Ectodermal cell (in vitro differentiated cells): ENCODE measurements at regions not wholly inside any gene's neighbourhood (a gene's known extent, or its start where the extent isn't known, plus 50 kb on each side); places are given as distances from the start of the nearest gene placed in this dataset.

ENCODE experiments used
- H3K27ac ChIP-seq: 2 replicates; pipeline ENCODE4 v1.7.0; 2013; ENCODE audit warnings: mild to moderate bottlenecking, low read depth, low read length; ENCODE audit not compliant: insufficient read depth, poor library complexity, severe bottlenecking
- H3K27me3 ChIP-seq: 2 replicates; pipeline ENCODE4 v1.7.0; 2013; ENCODE audit warnings: mild to moderate bottlenecking, low read length; ENCODE audit not compliant: insufficient read depth, control insufficient read depth, poor library complexity, severe bottlenecking
- H3K36me3 ChIP-seq: one replicate; pipeline ENCODE4 v1.7.0; 2013; ENCODE audit warnings: low read length; ENCODE audit not compliant: control insufficient read depth, insufficient read depth
- H3K4me1 ChIP-seq: one replicate; pipeline ENCODE4 v1.7.0; 2013; ENCODE audit warnings: low read length; ENCODE audit not compliant: control insufficient read depth, insufficient read depth
- H3K4me3 ChIP-seq: 2 replicates; pipeline ENCODE4 v1.7.0; 2013; ENCODE audit warnings: low read depth, low read length, control low read depth; ENCODE audit not compliant: insufficient read depth
- H3K9me3 ChIP-seq: 2 replicates; pipeline ENCODE4 v1.7.0; 2013; ENCODE audit warnings: mild to moderate bottlenecking, low read length, moderate library complexity; ENCODE audit not compliant: control insufficient read depth
- WGBS, 2 experiments: methylation state at CpG; one replicate each; pipeline ENCODE4 v1.1.7; 2013; ENCODE audit warnings: missing lambda C conversion rate in 2 of 2; 5-methylcytosine and 5-hydroxymethylcytosine counted together

GRCh38 chr7:36002900-36003299, 150.2 kb upstream of the EEPD1 start:
- no peaks in the 10 kb centered on the region for H3K27me3 ChIP-seq
- no peak overlapping the region for H3K27ac ChIP-seq
- H3K9me3 ChIP-seq = no peaks in the 10 kb centered on the region
- no peaks in the 10 kb centered on the region for H3K36me3 ChIP-seq
- H3K4me3 ChIP-seq = no peak overlapping the region
- H3K4me1 ChIP-seq = no peaks in the 10 kb centered on the region
- WGBS, 2 experiments = 91 to 93% methylated on average over 2 of the region's 2 CpGs

GRCh38 chr7:36003343-36003742, 149.7 kb upstream of the EEPD1 start:
- Histone ChIP-seq H3K4me3 (no peak overlapping the region), H3K4me1 (no peaks in the 10 kb centered on the region), H3K27ac (no peak overlapping the region), H3K9me3 (no peaks in the 10 kb centered on the region), H3K36me3 (no peaks in the 10 kb centered on the region), H3K27me3 (no peaks in the 10 kb centered on the region)
- WGBS, 2 experiments = 87 to 100% methylated on average over 1 of the region's 1 CpG

GRCh38 chr7:36005293-36005692, 147.8 kb upstream of the EEPD1 start:
- Histone ChIP-seq H3K9me3 (no peaks in the 10 kb centered on the region), H3K27me3 (no peaks in the 10 kb centered on the region), H3K4me1 (no peaks in the 10 kb centered on the region), H3K36me3 (no peaks in the 10 kb centered on the region), H3K27ac (no peak overlapping the region), H3K4me3 (no peak overlapping the region)
- 90 to 92% methylated on average over 2 of the region's 3 CpGs for WGBS, 2 experiments

GRCh38 chr7:36005876-36006275, 147.2 kb upstream of the EEPD1 start:
- H3K36me3 ChIP-seq = no peaks in the 10 kb centered on the region
- no peaks in the 10 kb centered on the region for H3K9me3 ChIP-seq
- H3K27ac ChIP-seq = no peak overlapping the region
- H3K4me1 ChIP-seq = no peaks in the 10 kb centered on the region
- no peaks in the 10 kb centered on the region for H3K27me3 ChIP-seq
- no peak overlapping the region for H3K4me3 ChIP-seq

- Histone ChIP-seq H3K4me1 (no peaks in the 10 kb centered on the region), H3K27ac (no peak overlapping the region), H3K36me3 (no peaks in the 10 kb centered on the region), H3K9me3 (no peaks in the 10 kb centered on the region), H3K27me3 (no peaks in the 10 kb centered on the region), H3K4me3 (no peak overlapping the region)
- WGBS, 2 experiments = 68 to 79% methylated on average over 5 of the region's 5 CpGs
Measured at GRCh38 chr7:36006636-36007229, 146.3 kb upstream of the EEPD1 start.

- 86 to 87% methylated on average over 11 of the region's 11 CpGs for WGBS, 2 experiments
- H3K9me3 ChIP-seq = no peaks in the 10 kb centered on the region
- H3K4me3 ChIP-seq = no peak overlapping the region
- H3K27me3 ChIP-seq = no peaks in the 10 kb centered on the region
- H3K27ac ChIP-seq = no peak overlapping the region
- H3K36me3 ChIP-seq = no peaks in the 10 kb centered on the region
- H3K4me1 ChIP-seq = no peaks in the 10 kb centered on the region
Measured at GRCh38 chr7:36010656-36011587, 142.1 kb upstream of the EEPD1 start.

GRCh38 chr7:36011588-36011965, 141.5 kb upstream of the EEPD1 start:
- no peaks in the 10 kb centered on the region for H3K27me3 ChIP-seq
- H3K9me3 ChIP-seq = no peaks in the 10 kb centered on the region
- no peak overlapping the region for H3K4me3 ChIP-seq
- no peak overlapping the region for H3K27ac ChIP-seq
- H3K4me1 ChIP-seq = no peaks in the 10 kb centered on the region
- WGBS, 2 experiments = 9 to 13% methylated on average over 8 of the region's 8 CpGs
- no peaks in the 10 kb centered on the region for H3K36me3 ChIP-seq

GRCh38 chr7:36013246-36014014, 139.6 kb upstream of the EEPD1 start:
- Histone ChIP-seq H3K9me3 (no peaks in the 10 kb centered on the region), H3K4me3 (no peak overlapping the region), H3K4me1 (no peaks in the 10 kb centered on the region), H3K36me3 (no peaks in the 10 kb centered on the region), H3K27ac (no peak overlapping the region), H3K27me3 (no peaks in the 10 kb centered on the region)
- 96 to 97% methylated on average over 7 of the region's 7 CpGs for WGBS, 2 experiments

- 88 to 93% methylated on average over 9 of the region's 9 CpGs for whole genome bisulfite sequencing, 2 experiments
- no peaks in the 10 kb centered on the region for H3K27me3 ChIP-seq
Measured at GRCh38 chr7:36014961-36015360, 138.1 kb upstream of the EEPD1 start.

GRCh38 chr7:36015733-36016132, 137.3 kb upstream of the EEPD1 start:
- no peaks in the 10 kb centered on the region for H3K27me3 ChIP-seq
- no peak overlapping the region for H3K4me3 ChIP-seq
- H3K4me1 ChIP-seq = no peaks in the 10 kb centered on the region
- WGBS, 2 experiments = 91 to 98% methylated on average over 2 of the region's 2 CpGs
- H3K9me3 ChIP-seq = no peaks in the 10 kb centered on the region
- no peaks in the 10 kb centered on the region for H3K36me3 ChIP-seq
- H3K27ac ChIP-seq = no peak overlapping the region

More at GRCh38 chr7:36014961-36015360, 138.1 kb upstream of the EEPD1 start:
- H3K9me3 ChIP-seq = no peaks in the 10 kb centered on the region
- no peaks in the 10 kb centered on the region for H3K4me1 ChIP-seq
- no peak overlapping the region for H3K27ac ChIP-seq
- H3K4me3 ChIP-seq = no peak overlapping the region
- no peaks in the 10 kb centered on the region for H3K36me3 ChIP-seq
